Smooth muscle cell (in vitro differentiated cells): ENCODE measurements at regions not wholly inside any gene's neighbourhood (a gene's known extent, or its start where the extent isn't known, plus 50 kb on each side); places are given as distances from the start of the nearest gene placed in this dataset. TPM values are rescaled to one million over a fixed set of nuclear protein-coding genes. Genes with fewer than 3 reads are reported as not detected.

Experiments used
- DNase-seq: peaks from one replicate; lab custom pipeline; 2025; ENCODE audit not compliant: unreplicated experiment; lab: John Stamatoyannopoulos, UW
- H2AFZ ChIP-seq: fragments of 200-600 bp; sonication (generic); 2 replicates; pipeline ENCODE4 v1.6.0; 2016; ENCODE audit warnings: antibody characterized with exemption, low read depth, mild to moderate bottlenecking
- H3F3A ChIP-seq: fragments of 200-600 bp; sonication (generic); 2 replicates; pipeline ENCODE4 v1.6.0; 2017; ENCODE audit warnings: antibody characterized with exemption, low read depth
- H3K27ac ChIP-seq: fragments of 200-600 bp; sonication (generic); 2 replicates; pipeline ENCODE4 v1.5.1; 2016; ENCODE audit warnings: low read depth, mild to moderate bottlenecking
- H3K27me3 ChIP-seq: fragments of 200-600 bp; sonication (generic); 2 replicates; pipeline ENCODE4 v1.6.1; 2016; ENCODE audit warnings: low read depth, mild to moderate bottlenecking
- H3K36me3 ChIP-seq: fragments of 200-600 bp; sonication (generic); 2 replicates; pipeline ENCODE4 v1.5.1; 2016; ENCODE audit warnings: low read depth
- H3K4me1 ChIP-seq: fragments of 200-600 bp; sonication (generic); 2 replicates; pipeline ENCODE4 v1.5.1; 2016; ENCODE audit warnings: low read depth
- H3K4me2 ChIP-seq: fragments of 200-600 bp; sonication (generic); 2 replicates; pipeline ENCODE4 v1.6.0; 2016; ENCODE audit warnings: mild to moderate bottlenecking
- H3K4me3 ChIP-seq: fragments of 200-600 bp; sonication (generic); 2 replicates; pipeline ENCODE4 v1.5.1; 2016; ENCODE audit warnings: mild to moderate bottlenecking
- H3K79me2 ChIP-seq: fragments of 200-600 bp; sonication (generic); 2 replicates; pipeline ENCODE4 v1.6.0; 2016; ENCODE audit warnings: low read depth, mild to moderate bottlenecking
- H3K9ac ChIP-seq: fragments of 200-600 bp; sonication (generic); 2 replicates; pipeline ENCODE4 v1.6.0; 2016; ENCODE audit warnings: low read depth
- H3K9me3 ChIP-seq: fragments of 200-600 bp; sonication (generic); replicated peaks from 2 replicates; pipeline ENCODE4 v1.5.1; 2016; ENCODE audit warnings: low read depth
- H4K20me1 ChIP-seq: fragments of 200-600 bp; sonication (generic); 2 replicates; pipeline ENCODE4 v1.6.0; 2016; ENCODE audit warnings: low read depth
- CTCF ChIP-seq: fragments of 200-600 bp; sonication (generic); IDR thresholded peaks from 2 replicates; pipeline ENCODE4 v1.5.1; 2017; ENCODE audit warnings: borderline replicate concordance, mild to moderate bottlenecking, antibody characterized with exemption; ENCODE audit not compliant: insufficient read depth, poor library complexity, severe bottlenecking
- WGBS: methylation state at CpG from one replicate; pipeline ENCODE4 v1.1.7; 2016; ENCODE audit warnings: low lambda C conversion rate; 5-methylcytosine and 5-hydroxymethylcytosine counted together
- small RNA-seq: library from RNA; depleted of rRNA; stranded (forward); fragments of <200 nt; gene quantifications from one replicate; pipeline ENCODE3, GENCODE V24; 2014

DNA sequence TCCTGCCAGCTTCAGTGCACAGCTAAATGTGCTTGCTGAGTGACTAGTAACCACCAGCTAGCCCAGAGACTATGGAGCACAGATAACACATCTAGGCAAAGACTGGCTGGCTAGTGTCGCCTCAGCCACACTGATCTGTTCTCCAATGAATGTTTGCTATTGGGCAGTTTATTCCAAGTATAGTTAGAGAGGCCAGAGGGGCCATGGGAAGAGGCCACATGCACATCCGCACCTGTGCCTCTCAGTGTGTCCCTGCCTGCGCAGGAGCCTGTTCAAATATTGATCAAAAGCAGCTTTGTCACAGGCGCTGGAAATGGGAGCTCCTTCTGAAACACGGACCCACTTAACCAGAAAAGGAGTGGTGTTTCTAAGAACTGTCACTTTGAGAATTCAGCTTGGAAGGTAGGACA lies 51.3 kb upstream of the ATP1A1 start:
- TF ChIP-seq CTCF: no peak
- H3F3A ChIP-seq: no peaks in the 10 kb centered on the region
- H3K27ac ChIP-seq: no peak overlapping the region
- no peaks in the 10 kb centered on the region for H3K27me3 ChIP-seq
- H4K20me1 ChIP-seq: no peaks in the 10 kb centered on the region
- no peak for DNase-seq
- no peaks in the 10 kb centered on the region for H3K79me2 ChIP-seq
- no peaks in the 10 kb centered on the region for H3K36me3 ChIP-seq
- H3K9ac ChIP-seq: no peak overlapping the region
- no peaks in the 10 kb centered on the region for H3K9me3 ChIP-seq
- no peak overlapping the region for H3K4me3 ChIP-seq
- WGBS: 90% methylated on average over 5 of the region's 5 CpGs
- H3K4me2 ChIP-seq: no peak overlapping the region
- H2AFZ ChIP-seq: no peak overlapping the region
- no peaks in the 10 kb centered on the region for H3K4me1 ChIP-seq

DNA sequence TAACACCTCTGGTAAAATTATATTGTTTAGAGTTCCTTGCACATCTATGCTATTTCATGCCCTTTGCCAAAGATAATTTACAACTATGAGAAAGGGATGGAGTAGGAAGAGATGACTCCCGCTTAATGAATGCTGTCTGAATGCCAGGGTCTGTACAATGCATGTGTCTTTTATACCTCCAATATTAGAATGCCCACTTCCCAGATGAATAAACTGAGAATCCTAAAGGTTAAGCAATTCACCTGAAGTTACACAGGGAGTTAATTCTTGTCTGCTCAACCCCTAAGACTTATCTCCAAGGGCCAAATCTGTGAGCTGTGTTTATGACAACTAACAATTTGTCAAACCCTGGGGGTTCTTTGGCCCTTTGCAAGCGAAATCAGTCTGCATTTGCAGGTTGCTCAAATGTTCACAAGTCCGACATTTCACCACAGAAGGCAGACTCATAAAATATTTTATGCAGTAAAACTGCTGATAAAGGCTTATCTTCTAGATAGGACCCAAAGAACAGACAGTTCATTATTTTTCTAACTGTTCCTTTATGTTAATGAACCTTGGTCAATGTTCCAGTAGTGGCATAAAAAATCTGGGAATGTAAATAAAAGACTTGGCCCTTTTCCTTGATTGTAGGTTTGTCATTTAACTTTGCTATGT lies 50.2 kb upstream of the ATP1A1 start:
- no peaks in the 10 kb centered on the region for H3K27me3 ChIP-seq
- no peak overlapping the region for H3K27ac ChIP-seq
- H3F3A ChIP-seq: no peaks in the 10 kb centered on the region
- no peak overlapping the region for H2AFZ ChIP-seq
- 43% methylated on average over 3 of the region's 3 CpGs for WGBS
- H3K9me3 ChIP-seq: no peaks in the 10 kb centered on the region
- TF ChIP-seq CTCF: no peak
- no peak overlapping the region for H3K9ac ChIP-seq
- no peak overlapping the region for H3K4me3 ChIP-seq
- no peaks in the 10 kb centered on the region for H3K4me1 ChIP-seq
- no peaks in the 10 kb centered on the region for H4K20me1 ChIP-seq
- no peak overlapping the region for H3K4me2 ChIP-seq
- no peaks in the 10 kb centered on the region for H3K79me2 ChIP-seq
- DNase-seq: no peak
- H3K36me3 ChIP-seq: no peaks in the 10 kb centered on the region

Small RNA genes lying in the stretch of these regions (small RNA-seq; reads per million reads assigned to genes)
- not detected for gene RF00012
